Breast epithelium (tissue), 3 donors: ENCODE measurements at regions not wholly inside any gene's neighbourhood (a gene's known extent, or its start where the extent isn't known, plus 50 kb on each side); places are given as distances from the start of the nearest gene placed in this dataset.

ENCODE experiments used
- CTCF ChIP-seq, 3 donors: fragments of 450-650 bp; IDR thresholded peaks; one replicate each; pipeline ENCODE4 v1.5.1; 2016 to 2017; ENCODE audit warnings: antibody characterized with exemption in 3 of 3, mild to moderate bottlenecking in 3 of 3, moderate library complexity in 3 of 3
- POLR2AphosphoS5 ChIP-seq, 3 donors: sonication (generic); formaldehyde crosslinking; IDR thresholded peaks; one replicate each; pipeline ENCODE4 v1.6.1; 2017; ENCODE audit warnings: antibody characterized with exemption in 3 of 3

- TF ChIP-seq CTCF (IDR thresholded peaks at IDR 0.05) = no peak
- no peak for TF ChIP-seq POLR2AphosphoS5 (IDR thresholded peaks at IDR 0.05)
Observed at GRCh38 chr12:97309921-97310320, 152.7 kb upstream of the RMST start.
